ENCODE measurements at regions not wholly inside any gene's neighbourhood (a gene's known extent, or its start where the extent isn't known, plus 50 kb on each side); places are given as distances from the start of the nearest gene placed in this dataset.

DNA sequence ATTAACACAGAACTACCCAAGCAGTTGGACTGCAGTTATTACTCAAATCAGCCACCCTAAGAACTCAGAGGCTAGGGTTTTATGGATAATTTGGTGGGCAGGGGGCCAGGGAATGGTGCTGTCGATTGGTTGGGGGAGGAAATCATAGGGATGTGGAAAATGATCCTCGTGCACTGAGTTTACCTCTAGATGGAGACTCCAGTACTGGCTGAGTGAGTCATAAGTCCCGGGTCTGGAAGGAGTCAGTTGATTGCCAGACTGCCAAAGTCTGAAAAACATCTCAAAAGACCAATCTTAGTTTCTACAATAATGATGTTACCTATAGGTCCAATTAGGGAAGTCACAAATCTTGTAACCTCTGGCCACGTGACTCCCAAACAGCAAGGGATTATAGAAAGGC, 257.5 kb upstream of the PRMT6 start:
- TF ChIP-seq EZH2 (IDR thresholded peaks at IDR 0.05; ENCODE audit: borderline replicate concordance, low read depth, low read length, poor library complexity, severe bottlenecking) = no peak
- TF ChIP-seq, protein P1, sequence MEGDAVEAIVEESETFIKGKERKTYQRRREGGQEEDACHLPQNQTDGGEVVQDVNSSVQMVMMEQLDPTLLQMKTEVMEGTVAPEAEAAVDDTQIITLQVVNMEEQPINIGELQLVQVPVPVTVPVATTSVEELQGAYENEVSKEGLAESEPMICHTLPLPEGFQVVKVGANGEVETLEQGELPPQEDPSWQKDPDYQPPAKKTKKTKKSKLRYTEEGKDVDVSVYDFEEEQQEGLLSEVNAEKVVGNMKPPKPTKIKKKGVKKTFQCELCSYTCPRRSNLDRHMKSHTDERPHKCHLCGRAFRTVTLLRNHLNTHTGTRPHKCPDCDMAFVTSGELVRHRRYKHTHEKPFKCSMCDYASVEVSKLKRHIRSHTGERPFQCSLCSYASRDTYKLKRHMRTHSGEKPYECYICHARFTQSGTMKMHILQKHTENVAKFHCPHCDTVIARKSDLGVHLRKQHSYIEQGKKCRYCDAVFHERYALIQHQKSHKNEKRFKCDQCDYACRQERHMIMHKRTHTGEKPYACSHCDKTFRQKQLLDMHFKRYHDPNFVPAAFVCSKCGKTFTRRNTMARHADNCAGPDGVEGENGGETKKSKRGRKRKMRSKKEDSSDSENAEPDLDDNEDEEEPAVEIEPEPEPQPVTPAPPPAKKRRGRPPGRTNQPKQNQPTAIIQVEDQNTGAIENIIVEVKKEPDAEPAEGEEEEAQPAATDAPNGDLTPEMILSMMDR (conservative IDR thresholded peaks at IDR 0.05; ENCODE audit: low read depth, low read length) = peak; percentile 23; the same call in 1 of the 2 replicates

All from A673 (cell line).